ENCODE measurements at regions not wholly inside any gene's neighbourhood (a gene's known extent, or its start where the extent isn't known, plus 50 kb on each side); places are given as distances from the start of the nearest gene placed in this dataset.

- H3K9me2 ChIP-seq (ENCODE audit: insufficient read depth, low read length), result no peaks in the 10 kb centered on the region
- H3K9me3 ChIP-seq (ENCODE audit: low read length), result no peaks in the 10 kb centered on the region
- no peaks in the 10 kb centered on the region for H4K20me1 ChIP-seq (ENCODE audit: insufficient read depth)
- H3K4me2 ChIP-seq (ENCODE audit: low read length), result no peak overlapping the region
- no peaks in the 10 kb centered on the region for H3K27me3 ChIP-seq (ENCODE audit: insufficient read depth, low read depth, low read length)
- H3K36me3 ChIP-seq (ENCODE audit: insufficient read depth, low read length), result no peaks in the 10 kb centered on the region
- H3K9ac ChIP-seq (ENCODE audit: low read length), result no peak overlapping the region
- no peak overlapping the region for H3K4me3 ChIP-seq (ENCODE audit: low read length)
- no peak overlapping the region for H2AFZ ChIP-seq (ENCODE audit: low read depth, low read length)
- no peak overlapping the region for H3K27ac ChIP-seq (ENCODE audit: low read length)
- H3F3A ChIP-seq (ENCODE audit: insufficient read depth, low read length, poor library complexity, severe bottlenecking), result no peaks in the 10 kb centered on the region
- TF ChIP-seq TAF1 (IDR thresholded peaks at IDR 0.05; ENCODE audit: low read depth), result no peak
- no peak for TF ChIP-seq RAD21 (conservative IDR thresholded peaks at IDR 0.05)
- no peak for TF ChIP-seq MXI1 (conservative IDR thresholded peaks at IDR 0.05; ENCODE audit: poor library complexity, severe bottlenecking)
- TF ChIP-seq POLR2AphosphoS5 (IDR thresholded peaks at IDR 0.05), result no peak
- TF ChIP-seq EZH2 (IDR thresholded peaks at IDR 0.05; ENCODE audit: borderline replicate concordance, insufficient read depth, low read length, poor library complexity, severe bottlenecking), result no peak
- no peak for TF ChIP-seq EP300 (conservative IDR thresholded peaks at IDR 0.05; ENCODE audit: poor library complexity, severe bottlenecking)
- no peak for TF ChIP-seq SMC3 (conservative IDR thresholded peaks at IDR 0.05; ENCODE audit: poor library complexity)
- no peak for TF ChIP-seq REST (IDR thresholded peaks at IDR 0.05; ENCODE audit: borderline replicate concordance)
- H3K79me2 ChIP-seq (replicated peaks; ENCODE audit: insufficient read depth, low read length), result no peaks in the 10 kb centered on the region
Measured at GRCh38 chr10:28382525-28383269, 79.8 kb upstream of the MPP7 start.

GRCh38 chr10:28384557-28384956, 81.7 kb upstream of the MPP7 start:
- Histone ChIP-seq H3K36me3 (ENCODE audit: insufficient read depth, low read length) (no peaks in the 10 kb centered on the region), H3K9me2 (ENCODE audit: insufficient read depth, low read length) (no peaks in the 10 kb centered on the region), H3K9me3 (ENCODE audit: low read length) (no peaks in the 10 kb centered on the region), H3F3A (ENCODE audit: insufficient read depth, low read length, poor library complexity, severe bottlenecking) (no peaks in the 10 kb centered on the region), H2AFZ (ENCODE audit: low read depth, low read length) (no peak overlapping the region), H4K20me1 (ENCODE audit: insufficient read depth) (no peaks in the 10 kb centered on the region), H3K27me3 (ENCODE audit: insufficient read depth, low read depth, low read length) (no peaks in the 10 kb centered on the region), H3K79me2 (replicated peaks; ENCODE audit: insufficient read depth, low read length) (no peaks in the 10 kb centered on the region), H3K27ac (ENCODE audit: low read length) (no peak overlapping the region), H3K4me3 (ENCODE audit: low read length) (no peak overlapping the region), H3K4me2 (ENCODE audit: low read length) (no peak overlapping the region), H3K9ac (ENCODE audit: low read length) (no peak overlapping the region)
- TF ChIP-seq RAD21 (conservative IDR thresholded peaks at IDR 0.05) (no peak), CTCF (IDR thresholded peaks at IDR 0.05; ENCODE audit: poor library complexity, severe bottlenecking) (no peak), TAF1 (IDR thresholded peaks at IDR 0.05; ENCODE audit: low read depth) (no peak), REST (IDR thresholded peaks at IDR 0.05; ENCODE audit: borderline replicate concordance) (no peak), EP300 (conservative IDR thresholded peaks at IDR 0.05; ENCODE audit: poor library complexity, severe bottlenecking) (no peak), MXI1 (conservative IDR thresholded peaks at IDR 0.05; ENCODE audit: poor library complexity, severe bottlenecking) (no peak)
